ENCODE measurements at regions not wholly inside any gene's neighbourhood (a gene's known extent, or its start where the extent isn't known, plus 50 kb on each side); places are given as distances from the start of the nearest gene placed in this dataset.

GRCh38 chr3:23669541-23670255, 136.1 kb upstream of the UBE2E1 start:
- TF ChIP-seq POLR2A (IDR thresholded peaks at IDR 0.05; ENCODE audit: low read depth, low read length), result no peak
- no peak for TF ChIP-seq TAF1 (IDR thresholded peaks at IDR 0.05; ENCODE audit: borderline replicate concordance, low read depth, low read length)

Data from GM12892 (cell line).